ENCODE measurements at regions not wholly inside any gene's neighbourhood (a gene's known extent, or its start where the extent isn't known, plus 50 kb on each side); places are given as distances from the start of the nearest gene placed in this dataset.

DNA sequence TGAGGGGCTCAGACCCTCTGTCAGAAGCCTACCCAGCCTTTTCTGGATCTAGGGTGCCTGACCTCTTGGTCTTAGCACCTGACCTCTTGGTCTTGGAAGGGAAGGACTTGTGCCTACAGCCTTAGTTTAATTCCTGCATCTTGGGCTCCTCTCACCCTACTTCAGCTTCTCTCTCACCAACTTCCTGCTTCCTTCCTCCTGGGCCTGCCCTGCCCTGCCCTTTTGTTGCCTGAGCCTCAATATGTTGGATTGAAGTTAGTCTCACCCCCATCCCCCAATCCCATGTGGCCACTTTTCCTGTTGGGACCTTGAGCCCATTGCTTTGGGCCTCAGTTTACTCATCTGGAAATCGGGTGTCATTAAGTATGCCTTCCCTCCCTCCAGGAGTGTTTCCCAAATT is 206.2 kb upstream of the SKOR2 start:
- TF ChIP-seq, protein P1, sequence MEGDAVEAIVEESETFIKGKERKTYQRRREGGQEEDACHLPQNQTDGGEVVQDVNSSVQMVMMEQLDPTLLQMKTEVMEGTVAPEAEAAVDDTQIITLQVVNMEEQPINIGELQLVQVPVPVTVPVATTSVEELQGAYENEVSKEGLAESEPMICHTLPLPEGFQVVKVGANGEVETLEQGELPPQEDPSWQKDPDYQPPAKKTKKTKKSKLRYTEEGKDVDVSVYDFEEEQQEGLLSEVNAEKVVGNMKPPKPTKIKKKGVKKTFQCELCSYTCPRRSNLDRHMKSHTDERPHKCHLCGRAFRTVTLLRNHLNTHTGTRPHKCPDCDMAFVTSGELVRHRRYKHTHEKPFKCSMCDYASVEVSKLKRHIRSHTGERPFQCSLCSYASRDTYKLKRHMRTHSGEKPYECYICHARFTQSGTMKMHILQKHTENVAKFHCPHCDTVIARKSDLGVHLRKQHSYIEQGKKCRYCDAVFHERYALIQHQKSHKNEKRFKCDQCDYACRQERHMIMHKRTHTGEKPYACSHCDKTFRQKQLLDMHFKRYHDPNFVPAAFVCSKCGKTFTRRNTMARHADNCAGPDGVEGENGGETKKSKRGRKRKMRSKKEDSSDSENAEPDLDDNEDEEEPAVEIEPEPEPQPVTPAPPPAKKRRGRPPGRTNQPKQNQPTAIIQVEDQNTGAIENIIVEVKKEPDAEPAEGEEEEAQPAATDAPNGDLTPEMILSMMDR (conservative IDR thresholded peaks at IDR 0.05; ENCODE audit: low read length): no peak
- no peak for TF ChIP-seq EZH2phosphoT487 (IDR thresholded peaks at IDR 0.05; ENCODE audit: borderline replicate concordance, low read depth, low read length)
